ENCODE measurements at regions not wholly inside any gene's neighbourhood (a gene's known extent, or its start where the extent isn't known, plus 50 kb on each side); places are given as distances from the start of the nearest gene placed in this dataset.

- DNase-seq (ENCODE audit: low spot score), result no peak
- in situ Hi-C loops (cut with MboI; ENCODE audit: low sequenced_read_pairs, unreplicated experiment), result no loop called here
- no peak for TF ChIP-seq CTCF (IDR thresholded peaks at IDR 0.05; ENCODE audit: borderline replicate concordance, control extremely low read depth, extremely low read depth, insufficient read depth, missing control alignments)
Observed at GRCh38 chr3:40908612-40909011, 290.7 kb upstream of the CTNNB1 start.

- no peak for TF ChIP-seq CTCF (IDR thresholded peaks at IDR 0.05; ENCODE audit: borderline replicate concordance, control extremely low read depth, extremely low read depth, insufficient read depth, missing control alignments)
- in situ Hi-C loops (cut with MboI; ENCODE audit: low sequenced_read_pairs, unreplicated experiment), result no loop called here
Observed at GRCh38 chr3:40911264-40911663, 288.0 kb upstream of the CTNNB1 start.

GRCh38 chr3:40911928-40912327, 287.4 kb upstream of the CTNNB1 start:
- in situ Hi-C loops (cut with MboI; ENCODE audit: low sequenced_read_pairs, unreplicated experiment), result no loop called here
- DNase-seq (ENCODE audit: low spot score), result no peak
- no peak for TF ChIP-seq CTCF (IDR thresholded peaks at IDR 0.05; ENCODE audit: borderline replicate concordance, control extremely low read depth, extremely low read depth, insufficient read depth, missing control alignments)

More at GRCh38 chr3:40911264-40911663, 288.0 kb upstream of the CTNNB1 start:
- DNase-seq (ENCODE audit: low spot score), result no peak

- no peak for DNase-seq (ENCODE audit: low spot score)
- in situ Hi-C loops (cut with MboI; ENCODE audit: low sequenced_read_pairs, unreplicated experiment), result no loop called here
- TF ChIP-seq CTCF (IDR thresholded peaks at IDR 0.05; ENCODE audit: borderline replicate concordance, control extremely low read depth, extremely low read depth, insufficient read depth, missing control alignments), result no peak
Observed at GRCh38 chr3:40912461-40912860, 286.8 kb upstream of the CTNNB1 start.

- DNase-seq (ENCODE audit: low spot score), result no peak
- in situ Hi-C loops (cut with MboI; ENCODE audit: low sequenced_read_pairs, unreplicated experiment), result no loop called here
Observed at GRCh38 chr3:40913192-40913591, 286.1 kb upstream of the CTNNB1 start.

GRCh38 chr3:40913641-40914040, 285.7 kb upstream of the CTNNB1 start:
- in situ Hi-C loops (cut with MboI; ENCODE audit: low sequenced_read_pairs, unreplicated experiment), result no loop called here
- DNase-seq (ENCODE audit: low spot score), result no peak
- TF ChIP-seq CTCF (IDR thresholded peaks at IDR 0.05; ENCODE audit: borderline replicate concordance, control extremely low read depth, extremely low read depth, insufficient read depth, missing control alignments), result no peak

More at GRCh38 chr3:40913192-40913591, 286.1 kb upstream of the CTNNB1 start:
- no peak for TF ChIP-seq CTCF (IDR thresholded peaks at IDR 0.05; ENCODE audit: borderline replicate concordance, control extremely low read depth, extremely low read depth, insufficient read depth, missing control alignments)

- in situ Hi-C loops (cut with MboI; ENCODE audit: low sequenced_read_pairs, unreplicated experiment), result no loop called here
- DNase-seq (ENCODE audit: low spot score), result no peak
- TF ChIP-seq CTCF (IDR thresholded peaks at IDR 0.05; ENCODE audit: borderline replicate concordance, control extremely low read depth, extremely low read depth, insufficient read depth, missing control alignments), result no peak
Observed at GRCh38 chr3:40914475-40914874, 284.8 kb upstream of the CTNNB1 start.

Measured in GM13976 (cell line).